PC-3 (cell line): ENCODE measurements at regions not wholly inside any gene's neighbourhood (a gene's known extent, or its start where the extent isn't known, plus 50 kb on each side); places are given as distances from the start of the nearest gene placed in this dataset.

Source experiments
- ATAC-seq: fragments of 200-7000 bp; cut with Tn5 transposase; 2 replicates; pipeline ENCODE4 v1.9.1; 2020; ENCODE audit warnings: mild to moderate bottlenecking, moderate library complexity
- BruUV-seq: library from RNA; stranded (reverse); fragments of 400-500 nt; replicated peaks from 2 replicates; lab custom pipeline; 2021; lab: Mats Ljungman, UMichigan
- CTCF ChIA-PET: fragments of 300-600 bp; sonication (Branson Sonifier 250); formaldehyde crosslinking; loops from one replicate; lab custom pipeline; 2022; ENCODE audit warnings: antibody characterized with exemption; lab: Charles Lee
- POLR2A ChIA-PET: fragments of 300-600 bp; sonication (Branson Sonifier 250); formaldehyde crosslinking; loops from one replicate; lab custom pipeline; 2022; ENCODE audit warnings: antibody characterized with exemption; ENCODE audit not compliant: unreplicated experiment; lab: Charles Lee
- DNase-seq: peaks from one replicate; pipeline ENCODE4 v3.0.0-alpha.2; 2015
- H2AFZ ChIP-seq: fragments of 300-600 bp; sonication (generic); 2 replicates; pipeline ENCODE4 v1.6.0; 2016; ENCODE audit warnings: antibody characterized with exemption, low read length
- H3F3A ChIP-seq: fragments of 300-600 bp; sonication (generic); one replicate; pipeline ENCODE4 v1.6.0; 2017; ENCODE audit warnings: antibody characterized with exemption, low read length, control low read depth, mild to moderate bottlenecking; ENCODE audit not compliant: unreplicated experiment
- H3K27ac ChIP-seq: fragments of 300-600 bp; sonication (generic); 2 replicates; pipeline ENCODE4 v1.5.1; 2016; ENCODE audit warnings: mild to moderate bottlenecking, low read length
- H3K27me3 ChIP-seq: fragments of 300-600 bp; sonication (generic); 2 replicates; pipeline ENCODE4 v1.6.1; 2016; ENCODE audit warnings: low read length, mixed read lengths
- H3K36me3 ChIP-seq: fragments of 300-600 bp; sonication (generic); 2 replicates; pipeline ENCODE4 v1.6.1; 2016; ENCODE audit warnings: low read depth, mixed run types, low read length, mixed read lengths
- H3K4me1 ChIP-seq: fragments of 300-600 bp; sonication (generic); 2 replicates; pipeline ENCODE4 v1.5.1; 2016; ENCODE audit warnings: low read length; ENCODE audit not compliant: insufficient read depth
- H3K4me2 ChIP-seq: fragments of 300-600 bp; sonication (generic); 2 replicates; pipeline ENCODE4 v1.6.0; 2016; ENCODE audit warnings: low read length
- H3K4me3 ChIP-seq: fragments of 300-600 bp; sonication (generic); 2 replicates; pipeline ENCODE4 v1.5.1; 2016; ENCODE audit warnings: mild to moderate bottlenecking, low read length, mixed read lengths
- H3K79me2 ChIP-seq: fragments of 300-600 bp; sonication (generic); 2 replicates; pipeline ENCODE4 v1.6.1; 2017; ENCODE audit warnings: low read length, mixed read lengths
- H3K9ac ChIP-seq: fragments of 300-600 bp; sonication (generic); 2 replicates; pipeline ENCODE4 v1.6.0; 2016; ENCODE audit warnings: mild to moderate bottlenecking, low read length
- H3K9me2 ChIP-seq: fragments of 300-600 bp; sonication (generic); replicated peaks from 2 replicates; pipeline ENCODE4 v1.6.1; 2016; ENCODE audit warnings: mixed run types, low read length, mixed read lengths
- H3K9me3 ChIP-seq: fragments of 300-600 bp; sonication (generic); 2 replicates; pipeline ENCODE4 v1.6.1; 2016; ENCODE audit warnings: low read length, mixed read lengths
- H4K20me1 ChIP-seq: fragments of 300-600 bp; sonication (generic); 2 replicates; pipeline ENCODE4 v1.6.1; 2016; ENCODE audit warnings: low read length, mixed read lengths
- CTCF ChIP-seq: fragments of 300-600 bp; sonication (generic); conservative IDR thresholded peaks from 2 replicates; pipeline ENCODE4 v1.5.1; 2017; ENCODE audit warnings: antibody characterized with exemption, low read depth, mild to moderate bottlenecking, low read length
- EZH2 ChIP-seq: fragments of 300-600 bp; sonication (generic); IDR thresholded peaks from one replicate; pipeline ENCODE4 v1.6.1; 2017; ENCODE audit warnings: antibody characterized with exemption, mild to moderate bottlenecking, low read length; ENCODE audit not compliant: unreplicated experiment
- EZH2phosphoT487 ChIP-seq: fragments of 300-600 bp; sonication (generic); IDR thresholded peaks from 2 replicates; pipeline ENCODE4 v1.6.1; 2018; ENCODE audit warnings: mild to moderate bottlenecking, antibody characterized with exemption, low read length, borderline replicate concordance
- intact Hi-C: fragments of 100-400 bp; cut with micrococcal nuclease; formaldehyde crosslinking; loops from 2 replicates; pipeline ENCODE4 v1.9.0; 2023

DNA sequence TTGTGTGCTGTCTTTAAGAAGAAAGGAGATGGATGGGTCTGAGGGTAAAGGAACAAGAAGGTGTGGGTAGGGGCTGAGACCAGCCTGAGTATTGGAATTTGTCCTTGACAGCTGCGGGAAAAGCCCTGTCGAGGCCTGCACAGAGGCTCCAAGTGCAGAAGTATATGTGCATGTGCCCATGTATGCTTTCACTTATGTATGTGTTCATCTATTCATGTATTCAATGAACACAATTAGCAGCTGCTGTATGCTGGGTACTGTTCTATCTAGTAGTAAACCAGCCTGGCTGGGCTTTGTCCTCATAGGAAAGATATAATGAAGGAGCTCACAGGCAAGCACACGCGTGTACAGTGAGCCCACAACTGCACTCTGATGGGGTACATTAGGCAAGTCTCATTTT lies 181.4 kb downstream of the CALCRL start:
- no TSS peak for BruUV-seq
- no peak for ATAC-seq

GRCh38 chr2:187266147-187266546 lies 181.9 kb downstream of the CALCRL start:
- no peak for DNase-seq
- no TSS peak for BruUV-seq
- Histone ChIP-seq H3K27me3 (peaks cover 18% of the 10 kb centered on the region; the same call in 1 of the 2 replicates), H3K27ac (no peak overlapping the region), H3K9ac (no peak overlapping the region), H3K9me2 (no peaks in the 10 kb centered on the region), H3K4me2 (no peak overlapping the region), H3K36me3 (no peaks in the 10 kb centered on the region), H4K20me1 (no peaks in the 10 kb centered on the region), H3K79me2 (no peaks in the 10 kb centered on the region), H3K4me3 (no peak overlapping the region), H2AFZ (no peak overlapping the region), H3K9me3 (no peaks in the 10 kb centered on the region), H3K4me1 (no peaks in the 10 kb centered on the region), H3F3A (no peaks in the 10 kb centered on the region)
- ChIA-PET CTCF (no interaction called here), POLR2A (no interaction called here)
- TF ChIP-seq CTCF (no peak), EZH2phosphoT487 (no peak), EZH2 (no peak)
- intact Hi-C loops = no loop called here
- no peak for ATAC-seq

More for the DNA sequence above, 181.4 kb downstream of the CALCRL start:
- Histone ChIP-seq H3K9ac (no peak overlapping the region), H3K4me1 (no peaks in the 10 kb centered on the region), H4K20me1 (no peaks in the 10 kb centered on the region), H3K36me3 (no peaks in the 10 kb centered on the region), H3K27ac (no peak overlapping the region), H3K9me3 (no peaks in the 10 kb centered on the region), H3K79me2 (no peaks in the 10 kb centered on the region), H3K9me2 (no peaks in the 10 kb centered on the region), H3K27me3 (peaks cover 18% of the 10 kb centered on the region; the same call in 1 of the 2 replicates), H2AFZ (no peak overlapping the region), H3K4me2 (no peak overlapping the region), H3F3A (no peaks in the 10 kb centered on the region), H3K4me3 (no peak overlapping the region)
- CTCF ChIA-PET = no interaction called here
- TF ChIP-seq EZH2phosphoT487 = no peak
- TF ChIP-seq EZH2 = no peak
- no peak for TF ChIP-seq CTCF
- POLR2A ChIA-PET = no interaction called here
- DNase-seq = no peak
- intact Hi-C loops = no loop called here

DNA sequence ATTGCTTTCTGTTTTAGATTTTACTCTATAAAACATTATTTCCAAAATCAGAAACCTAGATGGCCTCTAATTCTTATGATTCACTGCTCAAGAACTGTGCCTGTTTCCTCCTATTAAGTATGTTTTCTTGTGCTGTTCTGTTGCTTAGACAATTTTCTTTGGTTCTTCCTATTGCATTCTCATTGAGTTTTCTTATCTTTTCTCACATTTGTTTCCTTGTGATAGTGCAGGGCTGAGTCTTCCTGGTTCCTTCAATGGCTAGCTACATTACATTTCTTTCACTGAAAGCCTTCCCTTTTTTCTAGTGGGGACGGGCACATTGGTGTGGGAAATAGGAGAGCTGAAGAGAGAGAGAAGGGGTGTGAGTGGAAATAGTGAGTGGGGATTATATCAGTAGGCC lies 183.4 kb downstream of the CALCRL start:
- Histone ChIP-seq H3K9ac (no peak overlapping the region), H3K27ac (no peak overlapping the region), H3K9me3 (no peaks in the 10 kb centered on the region), H3K4me2 (no peak overlapping the region), H3K4me1 (no peaks in the 10 kb centered on the region), H3K36me3 (no peaks in the 10 kb centered on the region), H3K79me2 (no peaks in the 10 kb centered on the region), H4K20me1 (no peaks in the 10 kb centered on the region), H2AFZ (no peak overlapping the region), H3F3A (no peaks in the 10 kb centered on the region), H3K4me3 (no peak overlapping the region), H3K27me3 (peaks cover 18% of the 10 kb centered on the region; the same call in 1 of the 2 replicates), H3K9me2 (no peaks in the 10 kb centered on the region)
- intact Hi-C loops = no loop called here
- ChIA-PET POLR2A (interaction anchor here (0.6 kb wide), 1 partner anchor 95 kb away, joined by 3 read pairs; no protein-coding TSS in a partner anchor), CTCF (no interaction called here)
- no peak for TF ChIP-seq EZH2
- TF ChIP-seq EZH2phosphoT487 = no peak
- no peak for TF ChIP-seq CTCF
- no TSS peak for BruUV-seq
- DNase-seq = no peak
- ATAC-seq = no peak
